ENCODE measurements at regions not wholly inside any gene's neighbourhood (a gene's known extent, or its start where the extent isn't known, plus 50 kb on each side); places are given as distances from the start of the nearest gene placed in this dataset.
"Not testable (repeated sequence)": the region's sequence is repeated elsewhere in the genome, so short reads cannot be mapped to it uniquely, and the experiment has no call there.

GRCh38 chr4:82247629-82248028 lies 126.2 kb downstream of the HNRNPD start:
- no peak for DNase-seq (ENCODE audit: low read depth)

DNA sequence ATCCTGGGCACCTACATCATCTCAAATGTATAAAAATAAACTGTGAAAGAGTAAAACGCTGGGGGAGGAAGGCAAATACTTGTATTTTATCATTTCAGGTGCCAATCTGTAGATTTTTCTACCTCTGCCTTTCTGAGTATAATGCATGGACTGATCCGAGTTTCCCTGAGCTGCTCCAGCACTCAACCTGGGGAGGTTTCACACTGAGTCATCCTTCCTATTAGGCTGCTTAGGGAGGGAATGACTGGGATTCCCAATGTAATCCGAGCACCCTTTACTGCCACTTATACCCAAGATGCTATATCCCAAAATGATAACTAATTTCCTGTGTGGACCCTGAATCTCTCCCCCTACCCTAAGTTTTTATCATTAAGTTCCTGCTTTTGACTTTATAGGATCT lies 126.6 kb downstream of the HNRNPD start:
- no peak for DNase-seq (ENCODE audit: low read depth)

GRCh38 chr4:82241534-82241933 lies 132.3 kb downstream of the HNRNPD start:
- no peak for DNase-seq (ENCODE audit: low read depth)

DNA sequence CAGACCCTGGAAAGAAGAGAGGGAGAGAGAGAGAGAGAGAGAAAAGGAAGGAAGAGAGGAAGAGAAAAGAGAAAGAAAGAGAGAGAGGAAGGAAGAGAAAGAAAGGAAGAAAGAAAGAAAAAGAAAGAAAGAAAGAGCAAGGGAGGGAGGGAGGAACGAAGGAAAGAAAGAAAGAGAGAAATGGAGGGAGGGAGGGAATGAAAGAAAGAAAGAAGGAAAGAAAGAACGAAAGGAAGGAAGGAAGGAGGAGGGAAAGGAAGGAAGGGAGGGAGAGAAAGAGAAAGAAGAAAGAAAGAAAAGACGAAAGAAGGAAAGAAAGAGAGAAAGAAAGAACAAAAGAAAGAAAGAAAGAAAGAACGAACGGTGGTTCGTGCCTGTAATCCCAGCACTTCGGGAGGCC lies 133.4 kb downstream of the HNRNPD start:
- DNase-seq (ENCODE audit: low read depth) = no peak

DNA sequence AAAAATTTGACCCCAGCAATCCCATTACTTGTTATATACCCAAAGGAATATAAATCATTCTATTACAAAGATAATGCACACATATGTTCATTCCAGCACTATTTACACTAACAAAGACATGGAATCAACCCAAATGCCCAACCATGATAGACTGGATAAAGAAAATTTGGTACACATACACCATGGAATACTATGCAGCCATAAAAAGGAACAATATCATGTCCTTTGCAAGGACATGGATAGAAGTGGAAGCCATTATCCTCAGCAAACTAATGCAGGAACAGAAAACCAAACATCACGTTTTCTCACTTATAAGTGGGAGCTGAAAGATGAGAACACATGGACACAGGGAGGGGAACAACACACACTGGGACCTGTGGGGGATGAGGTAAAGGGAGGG lies 136.6 kb downstream of the HNRNPD start:
- DNase-seq (ENCODE audit: low read depth) = not testable (repeated sequence)

DNA sequence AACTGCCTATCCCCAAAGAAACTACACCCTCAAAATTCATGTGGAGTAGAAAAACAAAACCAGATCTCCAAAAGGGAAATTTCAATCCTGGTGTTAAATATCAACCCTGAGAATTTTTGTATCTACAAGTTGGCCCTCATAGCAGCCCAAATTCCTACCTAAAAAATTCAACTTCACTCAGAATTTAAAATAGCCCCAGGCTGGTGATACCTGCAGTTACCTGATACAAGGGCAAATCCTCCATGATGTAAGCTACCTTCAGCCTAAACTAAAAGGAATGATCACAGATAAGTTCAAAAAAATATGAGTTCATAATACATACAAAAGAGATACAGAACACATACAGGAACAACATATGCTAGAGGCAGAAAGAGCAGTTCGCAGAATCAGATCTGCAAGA lies 138.4 kb downstream of the HNRNPD start:
- no peak for DNase-seq (ENCODE audit: low read depth)

- no peak for DNase-seq (ENCODE audit: low read depth)
Measured at GRCh38 chr4:82232891-82233290, 140.9 kb downstream of the HNRNPD start.

DNA sequence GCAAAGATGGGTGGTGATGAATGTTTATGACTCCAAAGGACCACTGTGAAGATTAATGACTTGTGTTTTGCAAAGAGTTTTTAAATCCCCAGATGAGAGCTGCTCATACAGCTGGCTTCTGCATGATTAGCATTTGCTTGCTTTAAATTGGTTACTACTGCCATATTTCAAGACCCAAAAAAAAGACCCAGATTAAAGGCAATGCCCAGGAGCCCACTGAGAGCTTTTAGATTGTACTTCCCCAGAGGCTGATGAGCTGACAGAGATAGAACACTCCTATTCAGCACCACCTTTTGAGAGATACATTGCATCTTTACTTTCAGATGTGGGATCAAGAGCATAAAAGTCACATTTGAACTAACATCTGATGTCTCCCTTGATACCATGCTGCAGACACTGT lies 142.0 kb downstream of the HNRNPD start:
- DNase-seq (ENCODE audit: low read depth) = no peak

GRCh38 chr4:82230306-82230705 lies 143.5 kb downstream of the HNRNPD start:
- DNase-seq (ENCODE audit: low read depth) = no peak

DNA sequence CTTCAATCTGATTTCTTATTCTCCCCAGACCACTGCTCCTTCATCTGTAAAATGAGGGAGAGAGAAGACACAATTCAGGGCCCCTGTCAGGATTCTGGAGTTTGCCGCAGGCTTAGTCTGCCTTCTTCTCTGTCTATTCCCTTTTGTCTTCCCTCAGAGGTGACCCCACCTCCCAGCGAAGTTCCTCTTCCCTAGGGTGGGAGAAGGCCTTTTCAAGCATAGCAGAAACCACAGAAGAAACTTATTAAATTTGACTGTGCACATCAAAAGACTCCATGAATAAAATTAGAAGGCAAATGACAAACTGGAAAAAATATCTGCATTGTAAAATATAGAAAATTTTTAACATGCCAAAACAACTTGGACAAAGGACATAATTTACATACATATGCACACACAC lies 148.8 kb downstream of the HNRNPD start:
- DNase-seq (ENCODE audit: low read depth) = no peak

DNA sequence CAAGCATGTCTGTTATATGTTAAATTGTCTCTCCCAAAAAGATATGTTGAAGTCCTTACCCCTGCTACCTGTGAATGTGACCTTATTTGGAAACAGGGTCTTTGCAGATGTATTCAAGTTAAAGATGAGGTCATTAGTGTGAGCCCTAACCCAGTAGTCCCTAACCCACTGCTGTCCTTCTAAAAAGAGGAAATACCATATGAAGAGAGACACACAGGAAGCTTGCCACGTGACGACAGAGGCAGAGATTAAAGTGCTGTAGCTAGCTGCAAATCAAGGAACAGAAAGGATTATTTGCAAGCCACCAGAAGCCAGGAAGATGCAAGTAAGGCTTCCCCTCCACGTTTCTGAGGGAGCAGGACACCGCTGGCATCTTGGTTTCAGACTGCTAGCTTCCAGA lies 150.1 kb downstream of the HNRNPD start:
- no peak for DNase-seq (ENCODE audit: low read depth)

DNA sequence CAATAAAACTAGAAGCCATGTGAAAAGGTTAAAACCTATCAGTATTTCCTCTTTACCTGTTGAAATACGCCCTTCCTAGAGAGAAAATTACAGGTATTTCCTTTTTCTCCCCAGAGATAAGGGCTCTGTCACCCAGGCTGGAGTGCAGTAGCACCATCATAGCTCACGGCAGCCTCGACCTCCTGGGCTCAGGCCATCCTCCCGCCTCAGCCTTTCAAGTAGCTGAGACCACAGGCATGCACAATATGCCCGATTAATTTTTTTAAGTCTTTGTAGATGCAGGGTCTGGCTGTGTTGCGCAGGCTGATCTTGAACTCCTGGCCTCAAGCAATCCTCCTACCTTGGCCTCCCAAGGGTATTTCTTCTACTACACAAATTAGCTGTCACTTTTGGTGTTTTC lies 154.4 kb downstream of the HNRNPD start:
- DNase-seq (ENCODE audit: low read depth) = no peak

GRCh38 chr4:82217986-82218715 lies 155.6 kb downstream of the HNRNPD start:
- no peak for DNase-seq (ENCODE audit: low read depth)

- no peak for DNase-seq (ENCODE audit: low read depth)
Measured at GRCh38 chr4:82216219-82216618, 157.6 kb downstream of the HNRNPD start.

DNA sequence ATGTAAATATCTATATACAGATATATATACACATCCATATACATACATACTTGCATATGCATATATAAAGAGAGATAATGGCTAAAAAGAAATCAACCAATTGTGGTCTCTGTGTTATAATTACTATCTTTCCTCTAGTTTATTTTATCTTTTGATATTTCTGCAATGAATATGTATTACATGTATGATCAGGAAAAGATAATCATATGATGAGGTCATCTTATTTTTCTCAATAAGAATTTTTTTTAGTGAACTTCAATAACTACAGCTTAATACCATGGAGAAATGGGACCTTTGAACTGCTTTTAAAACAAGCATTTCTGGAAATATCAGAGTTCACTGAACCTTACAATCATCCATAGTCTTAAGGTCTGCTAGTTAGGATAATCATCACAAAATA lies 158.0 kb downstream of the HNRNPD start:
- no peak for DNase-seq (ENCODE audit: low read depth)

DNA sequence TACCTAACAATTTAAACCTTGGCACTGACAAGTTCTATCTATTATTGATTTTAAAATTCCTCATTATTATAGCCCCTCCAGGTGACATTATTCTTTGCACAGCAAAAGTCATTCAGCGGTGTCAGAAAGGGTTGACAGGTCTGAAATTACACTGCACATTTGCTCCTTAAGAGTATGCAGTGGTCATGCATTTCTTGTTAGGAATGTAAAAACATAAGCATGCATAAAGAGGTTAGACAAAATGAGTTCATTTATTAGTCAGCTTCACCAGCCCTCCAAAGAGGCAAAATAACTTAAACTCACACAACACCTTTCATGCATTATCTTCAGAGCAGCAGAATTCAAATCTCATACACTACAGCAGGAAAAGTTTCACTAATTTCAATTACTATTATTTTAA lies 158.8 kb downstream of the HNRNPD start:
- DNase-seq (ENCODE audit: low read depth) = no peak

GRCh38 chr4:82213485-82214417 lies 160.0 kb downstream of the HNRNPD start:
- no peak for DNase-seq (ENCODE audit: low read depth)

DNA sequence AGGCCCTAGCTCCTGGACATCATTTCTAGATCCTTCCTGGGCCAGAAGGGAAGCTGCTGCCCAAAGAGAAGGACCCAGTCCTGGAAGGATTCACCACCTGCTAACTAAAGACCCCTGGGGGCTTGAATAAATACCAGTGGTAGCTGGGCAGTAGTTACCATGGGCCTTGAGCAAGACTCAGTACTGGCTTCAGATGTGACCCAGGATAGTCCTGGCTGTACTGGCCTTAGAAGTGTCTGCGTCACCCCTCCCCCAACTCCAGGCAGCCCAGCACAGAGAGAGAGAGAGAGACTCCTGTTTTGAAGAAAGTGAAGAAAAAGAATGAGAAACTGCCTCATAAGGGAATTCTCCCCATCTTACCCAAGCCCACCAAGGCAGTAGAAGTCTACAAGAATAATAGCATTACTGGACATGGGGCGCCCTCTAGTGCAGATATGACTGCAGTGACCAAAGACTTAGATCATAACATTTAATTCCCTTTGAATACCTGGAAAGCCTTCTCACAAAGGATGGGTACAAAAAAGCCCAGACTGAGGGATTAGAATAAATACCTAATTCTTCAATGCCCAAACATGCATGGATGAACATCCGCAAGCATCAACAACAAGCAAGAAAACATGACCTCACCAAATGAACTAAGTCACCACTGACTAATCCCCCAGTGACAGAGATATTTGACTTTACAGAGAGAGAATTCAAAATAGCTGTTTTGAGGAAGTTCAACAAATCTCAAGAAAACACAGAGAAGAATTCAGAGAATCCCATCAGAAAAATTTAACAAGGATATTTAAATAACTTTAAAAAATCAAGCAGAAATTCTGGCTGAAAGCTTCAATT lies 171.8 kb downstream of the HNRNPD start:
- no peak for DNase-seq (ENCODE audit: low read depth)

GRCh38 chr4:82201303-82201702 lies 172.5 kb downstream of the HNRNPD start:
- DNase-seq (ENCODE audit: low read depth) = no peak

DNA sequence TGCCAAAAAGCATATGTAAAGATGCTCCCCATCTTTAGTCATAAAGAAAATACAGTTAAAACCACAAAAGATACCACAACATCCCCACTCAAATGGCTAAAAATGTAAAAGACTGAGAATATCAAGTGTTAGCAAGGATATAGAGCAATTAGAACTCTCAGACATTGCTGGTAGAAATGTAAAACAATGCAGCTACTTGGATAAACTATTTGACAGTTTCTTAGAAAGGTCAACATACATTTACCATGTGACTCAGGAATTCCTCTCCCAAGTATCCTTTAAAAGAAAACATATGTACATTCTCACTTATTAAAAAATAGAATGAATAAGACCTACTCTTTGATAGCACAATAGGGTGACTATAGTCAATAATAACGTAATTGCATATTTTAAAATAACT lies 173.7 kb downstream of the HNRNPD start:
- DNase-seq (ENCODE audit: low read depth) = no peak

DNA sequence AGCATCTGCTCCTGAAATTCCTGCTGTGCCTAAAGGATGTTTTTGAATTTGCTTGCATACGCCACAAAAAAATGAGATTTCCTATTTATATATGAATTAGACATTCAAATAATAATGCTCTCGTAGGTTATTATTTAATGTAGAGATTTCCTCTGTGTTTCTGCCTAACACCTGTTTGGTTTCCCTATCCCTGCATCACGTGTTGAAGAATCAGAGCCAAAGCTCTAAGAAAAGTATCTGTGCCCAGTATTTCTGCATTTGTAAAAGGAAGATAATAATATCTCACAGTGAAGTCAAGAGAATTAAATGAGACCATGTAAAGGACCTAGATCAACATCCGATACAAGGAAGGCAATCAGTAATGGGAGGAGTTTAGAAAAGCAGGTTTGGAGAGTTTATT lies 179.5 kb downstream of the HNRNPD start:
- no peak for DNase-seq (ENCODE audit: low read depth)

DNA sequence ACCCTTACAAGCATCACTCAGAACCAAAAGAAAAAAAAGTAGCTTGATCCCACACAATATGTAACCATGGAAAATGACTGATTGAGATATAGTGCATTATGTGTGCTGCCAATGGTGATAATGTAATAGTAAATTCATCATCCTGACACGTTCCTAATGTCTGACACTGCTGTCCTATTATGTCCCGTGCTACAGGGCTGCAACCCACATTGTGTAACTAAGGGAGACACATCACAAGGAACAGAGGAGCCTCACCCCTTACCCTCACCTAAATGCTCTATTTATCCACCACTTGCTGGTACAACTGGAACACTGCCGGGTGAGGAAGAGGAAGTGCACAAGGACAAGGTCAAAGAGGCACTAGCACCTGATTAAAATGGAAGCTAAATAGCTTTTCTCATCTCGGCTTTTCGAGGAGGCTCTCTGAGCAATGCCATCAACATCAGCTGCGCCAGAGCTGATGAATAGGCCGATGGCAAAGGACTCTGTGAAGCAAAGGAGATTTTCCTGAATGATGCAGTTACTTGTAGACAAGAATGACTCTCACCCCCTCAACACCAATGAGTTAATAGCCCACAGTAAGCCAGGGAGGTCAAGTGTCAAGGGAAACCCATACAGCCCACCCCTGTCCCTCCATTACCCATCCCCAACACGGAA lies 181.6 kb downstream of the HNRNPD start:
- no peak for DNase-seq (ENCODE audit: low read depth)

Data from stimulated activated CD4-positive, alpha-beta T cell treated with anti-CD3 and anti-CD28 coated beads, Interleukin-2, amount 100 ng/mL, for 4 hours (primary cell).